Vagina (tissue), 2 donors: ENCODE measurements at regions not wholly inside any gene's neighbourhood (a gene's known extent, or its start where the extent isn't known, plus 50 kb on each side); places are given as distances from the start of the nearest gene placed in this dataset.

ENCODE experiments used
- POLR2A ChIP-seq, 2 donors: fragments of 450-650 bp; IDR thresholded peaks; one replicate each; pipeline ENCODE4 v1.6.1; 2017; ENCODE audit warnings: antibody characterized with exemption in 2 of 2, mild to moderate bottlenecking in 2 of 2, moderate library complexity in 2 of 2
- TF ChIP-seq, protein P1 (sequence below), 3 experiments: fragments of 450-650 bp in 2 of 3; fragments of 200-600 bp in 1 of 3; sonication (generic) in 1 of 3; IDR thresholded peaks; one replicate each; pipeline ENCODE4 v1.5.1; 2017 to 2019; ENCODE audit warnings: antibody characterized with exemption in 3 of 3, mild to moderate bottlenecking in 2 of 3, moderate library complexity in 2 of 3

DNA sequence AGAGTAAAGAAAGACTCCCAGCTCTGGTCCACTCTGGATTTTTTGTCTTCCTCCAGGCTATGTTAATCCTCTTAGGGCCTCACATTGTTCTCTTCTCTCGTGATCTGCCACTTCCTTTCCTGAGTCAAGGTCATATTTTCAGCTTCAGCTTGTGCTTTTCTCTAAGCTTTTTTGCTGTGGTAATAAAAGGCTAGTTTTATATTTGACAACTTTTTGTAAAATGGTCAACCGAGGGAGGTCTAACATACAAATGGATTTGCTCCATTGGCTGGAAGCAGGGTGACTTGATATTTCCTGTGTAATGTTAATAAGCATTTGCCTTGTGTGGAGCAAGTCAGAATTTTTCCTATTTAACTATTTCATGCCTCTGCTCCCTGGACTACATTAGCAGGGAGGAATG is 239.7 kb downstream of the RAB28 start:
- TF ChIP-seq, protein P1, sequence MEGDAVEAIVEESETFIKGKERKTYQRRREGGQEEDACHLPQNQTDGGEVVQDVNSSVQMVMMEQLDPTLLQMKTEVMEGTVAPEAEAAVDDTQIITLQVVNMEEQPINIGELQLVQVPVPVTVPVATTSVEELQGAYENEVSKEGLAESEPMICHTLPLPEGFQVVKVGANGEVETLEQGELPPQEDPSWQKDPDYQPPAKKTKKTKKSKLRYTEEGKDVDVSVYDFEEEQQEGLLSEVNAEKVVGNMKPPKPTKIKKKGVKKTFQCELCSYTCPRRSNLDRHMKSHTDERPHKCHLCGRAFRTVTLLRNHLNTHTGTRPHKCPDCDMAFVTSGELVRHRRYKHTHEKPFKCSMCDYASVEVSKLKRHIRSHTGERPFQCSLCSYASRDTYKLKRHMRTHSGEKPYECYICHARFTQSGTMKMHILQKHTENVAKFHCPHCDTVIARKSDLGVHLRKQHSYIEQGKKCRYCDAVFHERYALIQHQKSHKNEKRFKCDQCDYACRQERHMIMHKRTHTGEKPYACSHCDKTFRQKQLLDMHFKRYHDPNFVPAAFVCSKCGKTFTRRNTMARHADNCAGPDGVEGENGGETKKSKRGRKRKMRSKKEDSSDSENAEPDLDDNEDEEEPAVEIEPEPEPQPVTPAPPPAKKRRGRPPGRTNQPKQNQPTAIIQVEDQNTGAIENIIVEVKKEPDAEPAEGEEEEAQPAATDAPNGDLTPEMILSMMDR (IDR thresholded peaks at IDR 0.05) = no peak
- no peak for TF ChIP-seq POLR2A (IDR thresholded peaks at IDR 0.05)
